ENCODE measurements at regions not wholly inside any gene's neighbourhood (a gene's known extent, or its start where the extent isn't known, plus 50 kb on each side); places are given as distances from the start of the nearest gene placed in this dataset.

DNA sequence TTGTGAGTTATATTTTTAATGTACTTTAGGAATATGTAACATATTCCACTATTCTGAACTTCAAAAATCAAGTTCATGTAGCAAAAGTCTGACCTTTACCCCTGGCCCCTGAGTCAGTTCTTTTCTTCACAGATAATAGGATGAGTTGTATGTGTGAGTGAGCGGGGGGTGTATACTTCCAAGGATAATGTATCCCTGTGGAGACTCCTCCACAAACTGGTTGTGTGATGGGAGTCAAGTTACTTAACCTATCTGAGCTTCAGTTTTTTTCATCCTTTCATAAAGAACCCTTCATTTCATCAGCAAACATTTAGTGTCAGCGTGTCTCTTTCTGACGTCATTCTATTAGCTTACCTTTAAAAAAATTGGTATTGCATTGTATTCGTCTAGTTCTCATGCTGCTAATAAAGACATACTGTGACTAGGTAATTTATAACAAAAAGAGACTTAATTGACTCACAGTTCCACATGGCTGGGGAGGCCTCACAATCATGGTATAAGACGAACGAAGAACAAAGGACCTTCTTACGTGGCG is 288.1 kb upstream of the GPC6 start:
- no peak overlapping the region for H3K27ac ChIP-seq (ENCODE audit: low read depth)
- H3K4me1 ChIP-seq (ENCODE audit: insufficient read depth): no peaks in the 10 kb centered on the region
- DNase-seq (ENCODE audit: extremely low spot score): no peak
- no peaks in the 10 kb centered on the region for H3K36me3 ChIP-seq (ENCODE audit: insufficient read depth)
- H3K4me3 ChIP-seq (ENCODE audit: low read depth, low read length): no peak overlapping the region
- WGBS: 94% methylated on average over 8 of the region's 8 CpGs

GRCh38 chr13:92941167-92941566 is 285.4 kb upstream of the GPC6 start:
- DNase-seq (ENCODE audit: extremely low spot score): no peak
- no peak overlapping the region for H3K27ac ChIP-seq (ENCODE audit: low read depth)
- H3K4me3 ChIP-seq (ENCODE audit: low read depth, low read length): no peak overlapping the region
- H3K36me3 ChIP-seq (ENCODE audit: insufficient read depth): no peaks in the 10 kb centered on the region
- H3K4me1 ChIP-seq (ENCODE audit: insufficient read depth): no peaks in the 10 kb centered on the region

DNA sequence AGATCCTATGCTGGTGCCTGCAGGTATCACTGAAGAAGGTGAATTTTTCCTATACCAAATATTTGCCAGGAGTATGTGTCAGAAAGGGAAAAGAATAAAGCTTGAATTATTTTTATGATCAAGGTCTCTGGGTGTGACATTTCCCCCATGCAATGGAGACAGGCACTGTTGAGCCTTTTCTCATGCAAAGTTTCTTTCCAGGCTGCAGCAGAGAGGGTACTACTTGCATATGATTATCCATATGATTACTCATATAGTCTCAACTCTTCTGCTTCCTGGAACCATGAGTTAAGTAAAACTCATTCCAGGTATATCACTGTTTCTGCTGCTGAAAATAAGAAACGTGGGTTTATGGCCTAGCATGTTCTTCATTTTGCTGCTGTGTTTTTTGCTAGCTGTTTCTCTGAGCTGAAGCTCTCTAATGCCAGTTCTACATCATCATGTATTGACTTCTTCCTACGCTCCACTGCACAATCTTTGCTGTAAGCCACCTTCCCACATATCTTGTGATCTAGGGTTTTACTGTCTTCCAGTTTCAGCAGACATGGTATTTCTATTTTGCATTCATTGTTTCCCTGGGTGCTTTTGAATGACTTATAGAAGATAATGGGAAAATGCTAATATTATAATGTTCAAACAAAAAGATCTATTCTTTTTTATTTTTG is 278.7 kb upstream of the GPC6 start:
- H3K27ac ChIP-seq (ENCODE audit: low read depth): no peak overlapping the region
- no peaks in the 10 kb centered on the region for H3K36me3 ChIP-seq (ENCODE audit: insufficient read depth)
- no peak for DNase-seq (ENCODE audit: extremely low spot score)
- no peak overlapping the region for H3K4me3 ChIP-seq (ENCODE audit: low read depth, low read length)
- H3K4me1 ChIP-seq (ENCODE audit: insufficient read depth): no peaks in the 10 kb centered on the region
- WGBS: 71% methylated on average over 2 of the region's 2 CpGs

- H3K36me3 ChIP-seq (ENCODE audit: insufficient read depth): no peaks in the 10 kb centered on the region
- WGBS: 85% methylated on average over 2 of the region's 2 CpGs
- DNase-seq (ENCODE audit: extremely low spot score): no peak
Measured at GRCh38 chr13:92950771-92951170, 275.8 kb upstream of the GPC6 start.

DNA sequence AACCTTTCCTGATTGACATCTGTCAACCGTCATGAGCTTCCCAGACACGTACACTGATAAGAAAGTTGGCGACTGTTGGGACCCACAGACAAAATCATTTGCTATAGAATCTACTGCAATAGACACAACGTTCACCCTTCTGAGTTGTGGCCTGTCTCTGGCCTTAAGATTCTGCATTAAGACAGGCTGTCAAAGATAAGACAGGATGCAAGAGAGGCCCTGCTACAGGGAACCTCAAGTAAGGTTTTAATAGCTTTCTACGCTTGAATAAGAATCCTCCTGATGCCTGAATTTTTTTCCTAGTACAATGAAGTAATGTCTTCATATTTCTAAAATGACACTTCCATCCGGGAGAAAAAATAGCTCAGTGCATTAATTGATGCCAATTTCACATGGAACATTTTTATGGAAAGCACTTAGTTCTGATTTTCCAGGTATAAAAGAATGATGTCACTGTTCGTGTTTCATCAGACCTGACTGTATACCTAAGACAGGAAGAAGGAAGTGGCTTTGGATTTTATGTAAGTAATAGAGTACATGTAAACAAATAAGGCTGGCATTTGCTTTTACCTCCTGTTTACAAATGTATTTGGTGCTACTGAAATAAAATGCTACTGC is 275.2 kb upstream of the GPC6 start:
- Histone ChIP-seq H3K36me3 (ENCODE audit: insufficient read depth) (no peaks in the 10 kb centered on the region), H3K27ac (ENCODE audit: low read depth) (no peak overlapping the region), H3K4me1 (ENCODE audit: insufficient read depth) (no peaks in the 10 kb centered on the region), H3K4me3 (ENCODE audit: low read depth, low read length) (no peak overlapping the region)
- WGBS: 55% methylated on average over 7 of the region's 7 CpGs
- no peak for DNase-seq (ENCODE audit: extremely low spot score)

More at GRCh38 chr13:92950771-92951170, 275.8 kb upstream of the GPC6 start:
- H3K27ac ChIP-seq (ENCODE audit: low read depth): no peak overlapping the region
- H3K4me1 ChIP-seq (ENCODE audit: insufficient read depth): no peaks in the 10 kb centered on the region
- no peak overlapping the region for H3K4me3 ChIP-seq (ENCODE audit: low read depth, low read length)

DNA sequence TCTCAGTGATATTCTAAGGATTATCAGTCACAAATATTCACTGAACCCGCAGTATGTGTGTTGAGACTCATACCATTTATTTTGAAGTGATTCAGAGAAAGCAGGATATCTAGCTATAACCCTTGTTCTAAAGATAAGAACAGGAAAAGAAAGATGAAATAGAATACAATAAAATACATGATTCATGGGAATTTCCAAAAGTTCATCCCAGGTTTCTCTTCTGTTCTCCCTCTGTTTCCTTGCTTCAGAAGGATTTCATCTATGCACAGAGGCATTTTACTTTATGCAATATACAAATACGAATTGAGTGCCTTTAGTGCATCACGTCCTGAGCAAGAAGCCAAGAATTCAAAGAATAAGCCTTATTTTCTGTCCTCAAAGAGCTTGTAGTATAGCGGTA is 274.4 kb upstream of the GPC6 start:
- H3K4me3 ChIP-seq (ENCODE audit: low read depth, low read length): no peak overlapping the region
- no peaks in the 10 kb centered on the region for H3K36me3 ChIP-seq (ENCODE audit: insufficient read depth)
- WGBS: 70% methylated on average over 4 of the region's 4 CpGs
- no peak overlapping the region for H3K27ac ChIP-seq (ENCODE audit: low read depth)
- DNase-seq (ENCODE audit: extremely low spot score): no peak
- no peaks in the 10 kb centered on the region for H3K4me1 ChIP-seq (ENCODE audit: insufficient read depth)

DNA sequence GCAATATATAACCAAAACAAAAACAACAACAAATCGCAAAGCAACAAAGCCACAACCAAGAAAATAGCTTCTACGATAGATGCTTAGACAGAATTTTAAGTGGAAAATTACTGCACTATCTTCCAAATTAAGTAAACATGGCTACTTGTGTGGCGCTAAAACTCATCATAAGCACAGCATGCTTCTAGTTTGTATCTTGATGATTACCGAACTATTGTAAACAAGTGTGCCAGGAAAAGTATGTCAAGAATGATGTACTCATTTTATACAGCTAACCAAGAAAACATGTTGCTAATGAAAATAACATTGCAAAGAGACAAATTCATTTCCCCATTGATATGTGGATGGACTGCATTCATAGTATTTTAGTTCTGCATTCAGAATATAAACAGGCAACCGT is 271.9 kb upstream of the GPC6 start:
- 75% methylated on average over 5 of the region's 5 CpGs for WGBS
- H3K4me1 ChIP-seq (ENCODE audit: insufficient read depth): no peaks in the 10 kb centered on the region
- no peak overlapping the region for H3K4me3 ChIP-seq (ENCODE audit: low read depth, low read length)

DNA sequence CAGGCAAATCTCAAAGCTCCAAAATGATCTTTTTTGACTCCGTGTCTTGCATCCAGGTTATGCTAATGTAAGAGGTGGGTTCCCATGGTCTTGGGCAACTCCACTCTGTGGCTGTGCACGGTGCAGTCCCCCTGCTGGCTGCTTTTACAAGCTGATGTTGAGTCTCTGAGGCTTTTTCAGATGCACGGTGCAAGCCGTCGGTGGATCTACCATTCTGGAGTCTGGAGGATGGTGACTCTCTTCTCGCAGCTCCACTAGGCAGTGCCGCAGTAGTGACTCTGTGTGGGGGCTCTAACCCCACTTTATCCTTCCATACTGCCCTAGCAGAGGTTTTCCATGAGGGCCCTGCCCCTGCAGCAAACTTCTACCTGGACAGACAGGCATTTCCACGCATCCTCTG is 266.8 kb upstream of the GPC6 start:
- Histone ChIP-seq H3K27ac (ENCODE audit: low read depth) (no peak overlapping the region), H3K36me3 (ENCODE audit: insufficient read depth) (no peaks in the 10 kb centered on the region), H3K4me3 (ENCODE audit: low read depth, low read length) (no peak overlapping the region), H3K4me1 (ENCODE audit: insufficient read depth) (no peaks in the 10 kb centered on the region)
- no peak for DNase-seq (ENCODE audit: extremely low spot score)
- WGBS: 94% methylated on average over 8 of the region's 8 CpGs

More for the DNA sequence above, 271.9 kb upstream of the GPC6 start:
- no peak for DNase-seq (ENCODE audit: extremely low spot score)
- H3K27ac ChIP-seq (ENCODE audit: low read depth): no peak overlapping the region
- no peaks in the 10 kb centered on the region for H3K36me3 ChIP-seq (ENCODE audit: insufficient read depth)

- 92% methylated on average over 1 of the region's 1 CpG for WGBS
- Histone ChIP-seq H3K36me3 (ENCODE audit: insufficient read depth) (no peaks in the 10 kb centered on the region), H3K4me1 (ENCODE audit: insufficient read depth) (no peaks in the 10 kb centered on the region), H3K27ac (ENCODE audit: low read depth) (no peak overlapping the region), H3K4me3 (ENCODE audit: low read depth, low read length) (no peak overlapping the region)
- no peak for DNase-seq (ENCODE audit: extremely low spot score)
Measured at GRCh38 chr13:92963029-92963428, 263.6 kb upstream of the GPC6 start.

GRCh38 chr13:92966341-92966740 is 260.3 kb upstream of the GPC6 start:
- Histone ChIP-seq H3K27ac (ENCODE audit: low read depth) (no peak overlapping the region), H3K36me3 (ENCODE audit: insufficient read depth) (no peaks in the 10 kb centered on the region), H3K4me3 (ENCODE audit: low read depth, low read length) (no peak overlapping the region), H3K4me1 (ENCODE audit: insufficient read depth) (no peaks in the 10 kb centered on the region)
- 94% methylated on average over 8 of the region's 8 CpGs for WGBS
- no peak for DNase-seq (ENCODE audit: extremely low spot score)

DNA sequence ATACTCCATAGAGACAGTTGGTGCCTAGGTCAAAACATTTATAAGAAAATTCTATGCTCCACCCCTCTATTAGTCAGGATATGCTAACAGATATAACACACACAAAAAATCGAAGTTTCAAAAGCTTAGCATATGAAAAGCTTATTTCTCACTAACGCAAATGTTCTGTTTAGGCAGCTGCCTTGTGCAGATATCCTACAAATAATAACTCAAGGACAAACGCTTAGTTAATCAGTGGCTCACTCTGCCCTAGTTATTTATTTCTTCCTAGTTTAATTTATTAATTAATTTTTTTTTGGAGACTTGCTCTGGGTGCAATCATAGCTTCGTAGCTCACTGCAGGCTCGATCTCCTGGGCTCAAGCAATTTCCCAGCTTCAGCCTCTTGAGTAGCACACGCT is 259.7 kb upstream of the GPC6 start:
- 84% methylated on average over 6 of the region's 6 CpGs for WGBS
- Histone ChIP-seq H3K27ac (ENCODE audit: low read depth) (no peak overlapping the region), H3K36me3 (ENCODE audit: insufficient read depth) (no peaks in the 10 kb centered on the region), H3K4me3 (ENCODE audit: low read depth, low read length) (no peak overlapping the region), H3K4me1 (ENCODE audit: insufficient read depth) (no peaks in the 10 kb centered on the region)
- DNase-seq (ENCODE audit: extremely low spot score): no peak

DNA sequence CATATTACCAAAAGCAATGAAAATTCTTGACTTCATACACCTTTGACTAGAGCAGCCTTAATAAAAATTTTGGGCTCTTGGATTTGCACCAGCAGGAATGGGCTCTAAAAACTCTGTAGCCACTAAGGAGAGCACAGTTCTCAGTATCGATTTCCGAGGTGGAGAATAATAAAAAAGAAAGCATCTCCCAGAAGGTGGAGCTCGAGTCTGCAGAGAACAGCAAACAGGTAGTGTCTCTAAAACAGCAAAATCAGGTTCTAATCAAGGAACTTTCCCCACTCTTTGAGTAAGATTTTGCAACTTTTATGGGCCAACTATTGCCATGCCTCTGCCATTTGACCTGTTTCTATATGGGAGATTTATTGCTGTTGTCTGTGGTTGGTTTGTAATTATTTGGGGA is 258.7 kb upstream of the GPC6 start:
- no peaks in the 10 kb centered on the region for H3K4me1 ChIP-seq (ENCODE audit: insufficient read depth)
- WGBS: 80% methylated on average over 3 of the region's 3 CpGs
- no peaks in the 10 kb centered on the region for H3K36me3 ChIP-seq (ENCODE audit: insufficient read depth)
- no peak overlapping the region for H3K4me3 ChIP-seq (ENCODE audit: low read depth, low read length)
- no peak overlapping the region for H3K27ac ChIP-seq (ENCODE audit: low read depth)
- DNase-seq (ENCODE audit: extremely low spot score): no peak

- Histone ChIP-seq H3K36me3 (ENCODE audit: insufficient read depth) (no peaks in the 10 kb centered on the region), H3K4me3 (ENCODE audit: low read depth, low read length) (no peak overlapping the region), H3K4me1 (ENCODE audit: insufficient read depth) (no peaks in the 10 kb centered on the region), H3K27ac (ENCODE audit: low read depth) (no peak overlapping the region)
- no peak for DNase-seq (ENCODE audit: extremely low spot score)
- WGBS: 83% methylated on average over 3 of the region's 3 CpGs
Measured at GRCh38 chr13:92972751-92973150, 253.9 kb upstream of the GPC6 start.

GRCh38 chr13:92974905-92975429 is 251.6 kb upstream of the GPC6 start:
- H3K4me3 ChIP-seq (ENCODE audit: low read depth, low read length): no peak overlapping the region
- DNase-seq (ENCODE audit: extremely low spot score): no peak
- 94% methylated on average over 8 of the region's 8 CpGs for WGBS
- H3K27ac ChIP-seq (ENCODE audit: low read depth): no peak overlapping the region
- no peaks in the 10 kb centered on the region for H3K4me1 ChIP-seq (ENCODE audit: insufficient read depth)
- no peaks in the 10 kb centered on the region for H3K36me3 ChIP-seq (ENCODE audit: insufficient read depth)

Data from urinary bladder (tissue), 3 donors.